SK-N-SH treated with all-trans-retinoic acid at 6 μM for 48 hours (cell line): ENCODE measurements at regions not wholly inside any gene's neighbourhood (a gene's known extent, or its start where the extent isn't known, plus 50 kb on each side); places are given as distances from the start of the nearest gene placed in this dataset.

Experiments
- ATAC-seq: fragments of 200-7000 bp; cut with Tn5 transposase; 3 replicates; pipeline ENCODE4 v1.9.1; 2020; ENCODE audit warnings: mild to moderate bottlenecking, moderate library complexity
- ARNTL ChIP-seq: fragments of 450-650 bp; formaldehyde crosslinking; IDR thresholded peaks from 2 replicates; pipeline ENCODE4 v1.5.0; 2020; ENCODE audit warnings: low read depth, mild to moderate bottlenecking, moderate library complexity, borderline replicate concordance
- CREB5 ChIP-seq: fragments of 250-450 bp; sonication (Bioruptor Pico); IDR thresholded peaks from 2 replicates; pipeline ENCODE4 v1.5.1; 2020; ENCODE audit warnings: low read depth, mild to moderate bottlenecking, moderate library complexity
- CSDC2 ChIP-seq: fragments of 250-450 bp; sonication (Bioruptor Pico); IDR thresholded peaks from 2 replicates; pipeline ENCODE4 v1.5.0; 2020; ENCODE audit warnings: mild to moderate bottlenecking, moderate library complexity
- ESRRG ChIP-seq: fragments of 250-450 bp; sonication (Bioruptor Pico); IDR thresholded peaks from 2 replicates; pipeline ENCODE4 v1.6.1; 2021; ENCODE audit warnings: mild to moderate bottlenecking
- GLIS3 ChIP-seq: fragments of 250-450 bp; sonication (Bioruptor Pico); IDR thresholded peaks from 2 replicates; pipeline ENCODE4 v1.5.0; 2020; ENCODE audit warnings: mild to moderate bottlenecking, moderate library complexity
- ISL1 ChIP-seq: fragments of 250-450 bp; sonication (Bioruptor Pico); IDR thresholded peaks from 2 replicates; pipeline ENCODE4 v2.1.2; 2022; ENCODE audit warnings: mild to moderate bottlenecking, moderate library complexity
- OSR1 ChIP-seq: fragments of 250-450 bp; sonication (Bioruptor Pico); IDR thresholded peaks from 2 replicates; pipeline ENCODE4 v1.8.0; 2022; ENCODE audit warnings: moderate library complexity, mild to moderate bottlenecking, inconsistent platforms
- PATZ1 ChIP-seq: fragments of 250-450 bp; sonication (Bioruptor Pico); IDR thresholded peaks from 2 replicates; pipeline ENCODE4 v1.8.0; 2020; ENCODE audit warnings: mild to moderate bottlenecking, moderate library complexity, borderline replicate concordance
- POU6F1 ChIP-seq: fragments of 250-450 bp; sonication (Bioruptor Pico); IDR thresholded peaks from 2 replicates; pipeline ENCODE4 v1.8.0; 2021; ENCODE audit warnings: low read depth, mild to moderate bottlenecking, moderate library complexity, borderline replicate concordance
- PPARA ChIP-seq: fragments of 250-450 bp; sonication (Bioruptor Pico); IDR thresholded peaks from 2 replicates; pipeline ENCODE4 v1.5.0; 2020; ENCODE audit warnings: mild to moderate bottlenecking, borderline replicate concordance
- RARB ChIP-seq: fragments of 250-450 bp; sonication (Bioruptor Pico); IDR thresholded peaks from 2 replicates; pipeline ENCODE4 v1.8.0; 2021; ENCODE audit warnings: mild to moderate bottlenecking, moderate library complexity
- SNAI2 ChIP-seq: fragments of 250-450 bp; sonication (Bioruptor Pico); IDR thresholded peaks from 2 replicates; pipeline ENCODE4 v1.5.0; 2020; ENCODE audit warnings: mild to moderate bottlenecking, moderate library complexity
- TCF4 ChIP-seq: fragments of 250-450 bp; sonication (Bioruptor Pico); IDR thresholded peaks from 2 replicates; pipeline ENCODE4 v1.8.0; 2021; ENCODE audit warnings: mild to moderate bottlenecking, moderate library complexity, borderline replicate concordance
- TOX ChIP-seq: fragments of 250-450 bp; sonication (Bioruptor Pico); IDR thresholded peaks from 2 replicates; pipeline ENCODE4 v1.8.0; 2021; ENCODE audit warnings: mild to moderate bottlenecking, moderate library complexity, borderline replicate concordance
- TSHZ2 ChIP-seq: fragments of 250-450 bp; sonication (Bioruptor Pico); IDR thresholded peaks from 2 replicates; pipeline ENCODE4 v1.5.0; 2020; ENCODE audit warnings: mild to moderate bottlenecking, moderate library complexity
- ZC3H10 ChIP-seq: fragments of 250-450 bp; sonication (Bioruptor Pico); IDR thresholded peaks from 2 replicates; pipeline ENCODE4 v1.5.1; 2021; ENCODE audit warnings: mild to moderate bottlenecking, moderate library complexity
- ZFP3 ChIP-seq: fragments of 250-450 bp; sonication (Bioruptor Pico); IDR thresholded peaks from 2 replicates; pipeline ENCODE4 v1.5.0; 2020; ENCODE audit warnings: mild to moderate bottlenecking, moderate library complexity
- ZFP30 ChIP-seq: fragments of 450-650 bp; formaldehyde crosslinking; IDR thresholded peaks from 2 replicates; pipeline ENCODE4 v1.5.0; 2022; ENCODE audit warnings: mild to moderate bottlenecking, moderate library complexity
- ZNF70 ChIP-seq: fragments of 450-650 bp; formaldehyde crosslinking; IDR thresholded peaks from 2 replicates; pipeline ENCODE4 v1.5.0; 2020; ENCODE audit warnings: mild to moderate bottlenecking, moderate library complexity
- ZNF8 ChIP-seq: fragments of 450-650 bp; formaldehyde crosslinking; IDR thresholded peaks from 2 replicates; pipeline ENCODE4 v1.5.0; 2020; ENCODE audit warnings: mild to moderate bottlenecking, moderate library complexity

- TF ChIP-seq POU6F1 = no peak
- no peak for TF ChIP-seq ZFP30 (CRISPR knock-in tag)
These were observed 96.6 kb downstream of the TMEM17 start (continued) for GRCh38 chr2:62409442-62409841.

- TF ChIP-seq ZNF8 (CRISPR knock-in tag) = no peak
- TF ChIP-seq POU6F1 = no peak
- no peak for TF ChIP-seq ISL1 (CRISPR knock-in tag)
- no peak for TF ChIP-seq ZFP30 (CRISPR knock-in tag)
- TF ChIP-seq SNAI2 (CRISPR knock-in tag) = no peak
- TF ChIP-seq OSR1 (CRISPR knock-in tag) = no peak
- no peak for TF ChIP-seq CSDC2 (CRISPR knock-in tag)
- TF ChIP-seq ZC3H10 (CRISPR knock-in tag) = no peak
- TF ChIP-seq RARB (CRISPR knock-in tag) = no peak
- TF ChIP-seq TSHZ2 (CRISPR knock-in tag) = no peak
- no peak for TF ChIP-seq ARNTL (CRISPR knock-in tag)
- TF ChIP-seq ZFP3 (CRISPR knock-in tag) = no peak
- no peak for ATAC-seq
These were observed 97.7 kb downstream of the TMEM17 start for GRCh38 chr2:62408241-62408677.

GRCh38 chr2:62407838-62408237 lies 98.2 kb downstream of the TMEM17 start:
- TF ChIP-seq ZNF70 (no peak), ZFP30 (CRISPR knock-in tag) (no peak), ARNTL (CRISPR knock-in tag) (no peak), GLIS3 (no peak), ISL1 (CRISPR knock-in tag) (no peak), PPARA (CRISPR knock-in tag) (no peak), TOX (CRISPR knock-in tag) (no peak), CSDC2 (CRISPR knock-in tag) (no peak), CREB5 (CRISPR knock-in tag) (no peak), PATZ1 (CRISPR knock-in tag) (no peak), TCF4 (CRISPR knock-in tag) (no peak), ZFP3 (CRISPR knock-in tag) (no peak), SNAI2 (CRISPR knock-in tag) (no peak), ZNF8 (CRISPR knock-in tag) (no peak), TSHZ2 (CRISPR knock-in tag) (no peak), ESRRG (CRISPR knock-in tag) (no peak)

More at GRCh38 chr2:62407838-62408237, 98.2 kb downstream of the TMEM17 start:
- no peak for ATAC-seq
